ENCODE measurements at regions not wholly inside any gene's neighbourhood (a gene's known extent, or its start where the extent isn't known, plus 50 kb on each side); places are given as distances from the start of the nearest gene placed in this dataset.

- H2AFZ ChIP-seq (replicated peaks; ENCODE audit: low read length, poor library complexity) = no peak overlapping the region
- H4K91ac ChIP-seq (ENCODE audit: insufficient read depth, low read depth, low read length) = no peak overlapping the region
- 0 out of 2 replicates have a peak, but pooled peaks cover under 1% of the 10 kb centered on the region for H3K9me3 ChIP-seq (ENCODE audit: control insufficient read depth, insufficient read depth, low read length)
- dilution Hi-C loops (cut with HindIII; ENCODE audit: low sequenced_read_pairs, unreplicated experiment) (no loop called here), intact Hi-C loops (cut with micrococcal nuclease) (loop anchor here (2.0 kb wide), 1 partner anchor 34 kb away; no protein-coding TSS in a partner anchor), in situ Hi-C loops (cut with MboI; ENCODE audit: low sequenced_read_pairs) (no loop called here)
- TF ChIP-seq MXI1 (IDR thresholded peaks at IDR 0.05; ENCODE audit: borderline replicate concordance, low read depth, low read length) (no peak), SMC3 (IDR thresholded peaks at IDR 0.05; ENCODE audit: low read depth, low read length) (no peak), USF2 (IDR thresholded peaks at IDR 0.05; ENCODE audit: low read depth, low read length) (no peak), CTCF (conservative IDR thresholded peaks at IDR 0.05; ENCODE audit: low read depth, low read length) (no peak), POLR2A (IDR thresholded peaks at IDR 0.05; ENCODE audit: low read depth, low read length) (no peak), NFE2L2 (IDR thresholded peaks at IDR 0.05; ENCODE audit: low read depth, low read length) (no peak)
- ChIA-PET POLR2A (ENCODE audit: unreplicated experiment) (no interaction called here), CTCF (interaction anchor here (0.7 to 1.0 kb wide), 2 partner anchors 16 to 21 kb away, joined by 3 to 4 read pairs; no protein-coding TSS in a partner anchor)
- no peak overlapping the region for H2AK9ac ChIP-seq (replicated peaks; ENCODE audit: low read depth, low read length, poor library complexity)
- DNase-seq (no peak), ATAC-seq (ENCODE audit: low read depth) (no peak)
- H4K5ac ChIP-seq (ENCODE audit: low read depth, low read length) = no peak overlapping the region
- H2BK5ac ChIP-seq (ENCODE audit: low read depth, low read length, poor library complexity, severe bottlenecking) = no peak overlapping the region
- no peaks in the 10 kb centered on the region for H3K79me1 ChIP-seq (ENCODE audit: low read depth in 1 of 2, low read length in 2 of 2)
- H3K4me3 ChIP-seq (ENCODE audit: insufficient read depth, low read depth, low read length) = no peak overlapping the region
- no peak overlapping the region for H4K8ac ChIP-seq (ENCODE audit: low read depth in 2 of 2, low read length in 2 of 2)
- H2AK5ac ChIP-seq (ENCODE audit: low read depth, low read length) = no peak overlapping the region
- no peak overlapping the region for H3K27ac ChIP-seq (ENCODE audit: insufficient read depth, low read length)
- H2BK15ac ChIP-seq (ENCODE audit: low read depth, low read length) = no peak overlapping the region
- no peak overlapping the region for H2BK20ac ChIP-seq (ENCODE audit: low read depth, low read length)
- no peak overlapping the region for H3K4me2 ChIP-seq (ENCODE audit: low read depth, low read length)
- no peak overlapping the region for H3K14ac ChIP-seq (replicated peaks; ENCODE audit: low read depth, low read length)
- H2BK120ac ChIP-seq (ENCODE audit: low read depth, low read length) = no peak overlapping the region
- H3K56ac ChIP-seq (ENCODE audit: extremely low read depth, insufficient read depth, low read length) = no peak overlapping the region
- no peak overlapping the region for H3K4ac ChIP-seq (ENCODE audit: low read depth, low read length)
- H3K23ac ChIP-seq (ENCODE audit: low read depth, low read length) = no peak overlapping the region
- no peak overlapping the region for H3K9ac ChIP-seq (ENCODE audit: low read depth, low read length)
- H3K27me3 ChIP-seq (ENCODE audit: control insufficient read depth, insufficient read depth, low read length) = peaks cover 2% of the 10 kb centered on the region; the same call in 1 of the 2 replicates
- H3K18ac ChIP-seq (ENCODE audit: low read depth, low read length) = no peak overlapping the region
- no TSS peak for BruUV-seq (replicated peaks)
- H3K4me1 ChIP-seq (ENCODE audit: control insufficient read depth, insufficient read depth, low read length) = no peaks in the 10 kb centered on the region
- no peaks in the 10 kb centered on the region for H4K20me1 ChIP-seq (ENCODE audit: insufficient read depth, low read length)
- no peaks in the 10 kb centered on the region for H3K36me3 ChIP-seq (ENCODE audit: control insufficient read depth, insufficient read depth, low read length)
- WGBS, 2 experiments (ENCODE audit: extremely low coverage in 2 of 2, insufficient read length in 1 of 2) = no CpG with 5 or more reads among the region's 2 CpGs
- H3K9me1 ChIP-seq (ENCODE audit: insufficient read depth, low read length) = no peaks in the 10 kb centered on the region
Measured at GRCh38 chr2:39858677-39859076, 79.6 kb upstream of the THUMPD2 start.
